Neuronal stem cell (in vitro differentiated cells): ENCODE measurements at regions not wholly inside any gene's neighbourhood (a gene's known extent, or its start where the extent isn't known, plus 50 kb on each side); places are given as distances from the start of the nearest gene placed in this dataset.
A peak's percentile ranks its signal among the peaks of the same experiment; 100 is the strongest.

ENCODE experiments used
- DNase-seq: peaks from one replicate; pipeline ENCODE4 v3.0.0-alpha.2; 2013; ENCODE audit warnings: low spot score
- H2AFZ ChIP-seq: one replicate; pipeline ENCODE4 v1.6.1; 2013; ENCODE audit warnings: mild to moderate bottlenecking, low read length, inconsistent platforms
- H2AK5ac ChIP-seq: 2 replicates; pipeline ENCODE4 v1.6.1; 2013; ENCODE audit warnings: low read depth, mild to moderate bottlenecking, inconsistent platforms, low read length, moderate library complexity, mixed read lengths
- H2BK120ac ChIP-seq: 2 replicates; pipeline ENCODE4 v1.6.1; 2013; ENCODE audit warnings: low read depth, mild to moderate bottlenecking, inconsistent platforms, low read length, moderate library complexity, mixed read lengths
- H2BK12ac ChIP-seq: one replicate; pipeline ENCODE4 v1.6.1; 2013; ENCODE audit warnings: low read length, inconsistent platforms
- H2BK15ac ChIP-seq: 2 replicates; pipeline ENCODE4 v1.6.1; 2013; ENCODE audit warnings: mild to moderate bottlenecking, low read length, inconsistent platforms, mixed read lengths
- H2BK5ac ChIP-seq: one replicate; pipeline ENCODE4 v1.6.1; 2013; ENCODE audit warnings: inconsistent platforms, mild to moderate bottlenecking, low read length, moderate library complexity
- H3K14ac ChIP-seq: one replicate; pipeline ENCODE4 v1.6.1; 2013; ENCODE audit warnings: low read length, inconsistent platforms
- H3K18ac ChIP-seq: 2 replicates; pipeline ENCODE4 v1.6.1; 2013; ENCODE audit warnings: low read length, inconsistent platforms
- H3K23ac ChIP-seq: 2 replicates; pipeline ENCODE4 v1.6.1; 2013; ENCODE audit warnings: low read depth, mild to moderate bottlenecking, mixed read lengths, low read length, inconsistent platforms; ENCODE audit not compliant: poor library complexity
- H3K27ac ChIP-seq: replicated peaks from 3 replicates; pipeline ENCODE4 v1.5.1; 2013; ENCODE audit warnings: low read length, inconsistent platforms
- H3K27me3 ChIP-seq, 3 experiments: 2 replicates each; pipeline ENCODE4 v1.6.1; 2013; ENCODE audit warnings: low read length in 3 of 3, mild to moderate bottlenecking in 2 of 3, inconsistent platforms in 1 of 3, low read depth in 1 of 3, mixed read lengths in 1 of 3, moderate library complexity in 1 of 3; ENCODE audit not compliant: control insufficient read depth in 3 of 3, insufficient read depth in 3 of 3
- H3K36me3 ChIP-seq, 2 donors: replicated peaks in 1 of 2; 2 replicates each; pipeline ENCODE4 v1.6.1; 2013; ENCODE audit warnings: low read length in 2 of 2; ENCODE audit not compliant: control insufficient read depth in 2 of 2, insufficient read depth in 2 of 2
- H3K4ac ChIP-seq: 2 replicates; pipeline ENCODE4 v1.6.1; 2013; ENCODE audit warnings: inconsistent platforms, mild to moderate bottlenecking, low read length, moderate library complexity
- H3K4me1 ChIP-seq, 2 donors: 1 replicate in 1 of 2; 2 replicates in 1 of 2; pipeline ENCODE4 v1.6.1; 2013; ENCODE audit warnings: low read length in 2 of 2, low read depth in 1 of 2; ENCODE audit not compliant: control insufficient read depth in 2 of 2, insufficient read depth in 1 of 2
- H3K4me2 ChIP-seq: one replicate; pipeline ENCODE4 v1.6.1; 2013; ENCODE audit warnings: mild to moderate bottlenecking, low read length, inconsistent platforms; ENCODE audit not compliant: insufficient read depth, poor library complexity, severe bottlenecking
- H3K4me3 ChIP-seq, 2 donors: 2 replicates each; pipeline ENCODE4 v1.5.1; 2013; ENCODE audit warnings: low read length in 2 of 2, mild to moderate bottlenecking in 2 of 2, inconsistent platforms in 1 of 2, moderate library complexity in 1 of 2
- H3K79me1 ChIP-seq: one replicate; pipeline ENCODE4 v1.6.1; 2013; ENCODE audit warnings: low read depth, mild to moderate bottlenecking, inconsistent platforms, low read length, moderate library complexity
- H3K9ac ChIP-seq: one replicate; pipeline ENCODE4 v1.6.1; 2013; ENCODE audit warnings: mild to moderate bottlenecking, low read depth, low read length, inconsistent platforms; ENCODE audit not compliant: poor library complexity
- H3K9me3 ChIP-seq, 2 donors: replicated peaks in 1 of 2; 2 replicates each; pipeline versions ENCODE3 to v1.6.1; 2013; ENCODE audit warnings: low read length in 2 of 2, mild to moderate bottlenecking in 2 of 2, inconsistent platforms in 1 of 2, low read depth in 1 of 2, mixed read lengths in 1 of 2, moderate library complexity in 1 of 2; ENCODE audit not compliant: control insufficient read depth in 2 of 2, insufficient read depth in 1 of 2
- H4K8ac ChIP-seq: one replicate; pipeline ENCODE4 v1.6.1; 2013; ENCODE audit warnings: low read depth, mild to moderate bottlenecking, inconsistent platforms, low read length, moderate library complexity
- H4K91ac ChIP-seq: one replicate; pipeline ENCODE4 v1.6.1; 2013; ENCODE audit warnings: low read length, low read depth, mild to moderate bottlenecking, inconsistent platforms; ENCODE audit not compliant: poor library complexity
- WGBS, 2 donors: extraction: QIAGEN DNeasy Blood & Tissue Kit; methylation state at CpG; one replicate each; pipeline ENCODE4 v1.1.7; 2013; ENCODE audit warnings: missing lambda C conversion rate in 2 of 2, mixed read lengths in 1 of 2; ENCODE audit not compliant: insufficient read length in 2 of 2, insufficient replicate concordance in 1 of 2; ENCODE audit errors: extremely low coverage in 2 of 2; 5-methylcytosine and 5-hydroxymethylcytosine counted together

DNA sequence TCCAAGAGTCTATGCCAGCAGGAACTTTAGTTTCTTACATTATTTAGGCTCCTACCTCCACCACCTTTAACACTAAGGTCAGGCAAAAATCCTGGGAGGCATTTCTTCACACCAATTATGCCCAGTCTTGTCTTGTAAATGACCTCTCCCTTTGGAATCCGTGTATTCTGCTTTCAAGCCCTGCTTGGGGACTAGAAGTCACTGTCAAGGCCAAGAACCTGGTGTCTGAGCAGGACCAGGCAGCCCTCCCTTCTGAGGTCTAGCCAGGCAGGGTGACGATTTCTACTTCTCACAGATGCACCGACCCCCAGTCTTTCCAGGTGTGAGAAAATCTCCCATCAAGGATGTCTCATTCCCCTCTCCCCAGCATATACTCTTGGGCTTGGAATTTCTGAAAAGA, 82.7 kb upstream of the C1QTNF7 start:
- peaks cover 0 to 8% of the 10 kb centered on the region in 2 donors for H3K4me1 ChIP-seq
- no peak overlapping the region for H2BK120ac ChIP-seq
- no peak overlapping the region for H2AK5ac ChIP-seq
- H3K14ac ChIP-seq = no peak overlapping the region
- no peak overlapping the region for H2BK15ac ChIP-seq
- H3K27me3 ChIP-seq = no peaks in the 10 kb centered on the region
- no peaks in the 10 kb centered on the region for H3K79me1 ChIP-seq
- WGBS, 2 donors = no CpG with 5 or more reads among the region's 3 CpGs
- no peak overlapping the region for H3K4ac ChIP-seq
- no peak overlapping the region for H3K4me2 ChIP-seq
- H3K23ac ChIP-seq = no peak overlapping the region
- no peaks in the 10 kb centered on the region for H3K36me3 ChIP-seq
- H4K8ac ChIP-seq = no peak overlapping the region
- H4K91ac ChIP-seq = no peak overlapping the region
- DNase-seq = no peak
- H2BK5ac ChIP-seq = no peak overlapping the region
- H2BK12ac ChIP-seq = no peak overlapping the region
- no peak overlapping the region for H3K4me3 ChIP-seq
- H3K9ac ChIP-seq = no peak overlapping the region
- H3K18ac ChIP-seq = no peak overlapping the region
- no peaks in the 10 kb centered on the region for H3K9me3 ChIP-seq
- no peak overlapping the region for H2AFZ ChIP-seq
- no peak overlapping the region for H3K27ac ChIP-seq

DNA sequence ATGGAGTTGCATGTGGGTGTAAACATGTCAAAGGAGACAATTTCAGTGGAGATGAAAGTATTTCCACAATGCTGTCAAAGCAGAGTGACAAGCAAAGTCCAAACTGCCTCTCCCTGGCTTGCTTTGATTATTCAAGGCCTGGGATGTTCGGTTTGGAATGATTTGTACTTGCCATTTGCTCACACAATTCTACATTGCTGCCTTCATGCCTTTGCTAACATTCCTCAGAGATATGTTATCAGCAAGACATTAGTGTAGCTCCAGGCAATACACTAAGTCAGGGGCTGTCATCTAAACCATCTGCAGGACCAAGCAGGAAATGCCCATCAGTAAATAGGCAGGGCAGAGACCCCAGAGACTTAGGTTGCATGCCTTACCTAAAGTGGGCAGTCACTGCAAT, 79.6 kb upstream of the C1QTNF7 start:
- Histone ChIP-seq H3K4ac (no peak overlapping the region), H4K91ac (no peak overlapping the region), H3K23ac (no peak overlapping the region), H2BK5ac (no peak overlapping the region), H2AFZ (no peak overlapping the region), H3K14ac (no peak overlapping the region), H3K18ac (no peak overlapping the region), H2BK12ac (no peak overlapping the region), H2BK120ac (no peak overlapping the region), H3K4me1 (peaks cover 0 to 14% of the 10 kb centered on the region in 2 donors), H3K79me1 (no peaks in the 10 kb centered on the region), H3K4me3 (no peak overlapping the region), H3K9me3 (no peaks in the 10 kb centered on the region), H3K27me3 (no peaks in the 10 kb centered on the region), H2AK5ac (no peak overlapping the region), H4K8ac (no peak overlapping the region), H3K4me2 (no peak overlapping the region), H3K36me3 (no peaks in the 10 kb centered on the region), H3K9ac (no peak overlapping the region), H2BK15ac (no peak overlapping the region), H3K27ac (no peak overlapping the region)
- DNase-seq = no peak
- no CpG with 5 or more reads among the region's 1 CpG for WGBS, 2 donors

DNA sequence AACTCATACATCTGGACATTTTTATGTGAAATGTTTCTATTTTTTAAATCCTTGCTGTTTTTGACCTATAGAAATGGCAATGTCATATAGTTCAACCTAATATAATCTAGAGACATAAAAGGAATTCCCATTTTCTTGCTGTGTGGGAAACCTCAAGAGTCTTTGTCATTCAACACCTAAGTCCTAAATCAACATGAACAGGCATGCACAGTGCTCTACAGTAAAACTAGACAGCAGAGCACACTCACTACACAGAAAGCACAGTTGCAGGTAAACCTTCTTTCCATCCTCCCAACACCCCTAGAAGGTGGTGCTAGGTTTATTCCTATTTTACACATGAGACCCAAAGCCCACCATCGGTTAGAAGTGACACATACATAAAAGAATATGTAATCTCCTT, 79.1 kb upstream of the C1QTNF7 start:
- Histone ChIP-seq H4K8ac (no peak overlapping the region), H3K79me1 (no peaks in the 10 kb centered on the region), H3K4me2 (no peak overlapping the region), H2BK120ac (no peak overlapping the region), H3K9me3 (no peaks in the 10 kb centered on the region), H2AK5ac (no peak overlapping the region), H3K4ac (no peak overlapping the region), H4K91ac (no peak overlapping the region), H3K23ac (no peak overlapping the region), H2BK5ac (no peak overlapping the region), H2BK12ac (no peak overlapping the region), H3K27me3 (no peaks in the 10 kb centered on the region), H3K4me1 (peaks cover 0 to 14% of the 10 kb centered on the region in 2 donors), H3K4me3 (no peak overlapping the region), H3K14ac (no peak overlapping the region), H3K9ac (no peak overlapping the region), H3K36me3 (no peaks in the 10 kb centered on the region), H2BK15ac (no peak overlapping the region), H2AFZ (no peak overlapping the region), H3K27ac (no peak overlapping the region), H3K18ac (no peak overlapping the region)
- no peak for DNase-seq
- no CpG with 5 or more reads among the region's 1 CpG for WGBS, 2 donors

DNA sequence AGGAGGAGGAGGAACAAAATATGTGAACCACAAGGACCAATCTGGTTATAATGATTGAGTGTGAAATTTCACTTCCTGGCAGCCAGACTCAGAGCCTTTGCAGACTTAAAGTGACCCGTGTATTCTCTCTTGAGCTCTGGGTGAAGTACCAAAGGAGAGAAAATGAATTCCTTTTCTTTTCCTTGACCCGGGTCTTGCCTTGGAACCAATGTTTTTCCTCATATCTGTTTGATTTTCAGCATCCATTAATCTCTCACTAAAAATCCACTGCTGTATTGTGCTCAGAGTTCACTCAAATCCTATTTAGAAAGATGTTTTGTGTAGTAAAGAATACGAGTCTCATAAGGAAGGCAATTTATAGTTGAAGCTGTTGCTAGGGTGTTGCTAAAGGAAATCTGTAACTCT, 78.3 kb upstream of the C1QTNF7 start:
- Histone ChIP-seq H2AFZ (peak overlapping the region; percentile 14), H2AK5ac (no peak overlapping the region), H3K79me1 (no peaks in the 10 kb centered on the region), H3K4me1 (peaks cover 0 to 14% of the 10 kb centered on the region in 2 donors), H3K18ac (no peak overlapping the region), H3K27me3 (no peaks in the 10 kb centered on the region), H3K4me2 (no peak overlapping the region), H3K27ac (no peak overlapping the region), H3K9me3 (no peaks in the 10 kb centered on the region), H3K36me3 (no peaks in the 10 kb centered on the region), H3K23ac (no peak overlapping the region), H3K9ac (no peak overlapping the region), H3K4me3 (no peak overlapping the region), H3K14ac (no peak overlapping the region), H2BK15ac (no peak overlapping the region), H2BK12ac (no peak overlapping the region), H2BK5ac (no peak overlapping the region), H4K8ac (no peak overlapping the region), H2BK120ac (no peak overlapping the region), H3K4ac (no peak overlapping the region), H4K91ac (no peak overlapping the region)
- no CpG with 5 or more reads among the region's 3 CpGs for WGBS, 2 donors
- no peak for DNase-seq
